ENCODE measurements at regions not wholly inside any gene's neighbourhood (a gene's known extent, or its start where the extent isn't known, plus 50 kb on each side); places are given as distances from the start of the nearest gene placed in this dataset.

GRCh38 chr6:122012578-122012977, 386.9 kb upstream of the HSF2 start:
- no peak for TF ChIP-seq GATA2 (IDR thresholded peaks at IDR 0.05; ENCODE audit: low read depth, low read length)
- TF ChIP-seq GATA3 (IDR thresholded peaks at IDR 0.05; ENCODE audit: low read depth, low read length), result no peak

GRCh38 chr6:122014961-122015360, 384.5 kb upstream of the HSF2 start:
- TF ChIP-seq GATA2 (IDR thresholded peaks at IDR 0.05; ENCODE audit: low read depth, low read length) (no peak), GATA3 (IDR thresholded peaks at IDR 0.05; ENCODE audit: low read depth, low read length) (no peak)

- TF ChIP-seq GATA2 (IDR thresholded peaks at IDR 0.05; ENCODE audit: low read depth, low read length) (no peak), GATA3 (IDR thresholded peaks at IDR 0.05; ENCODE audit: low read depth, low read length) (no peak)
Observed at GRCh38 chr6:122020588-122021264, 378.7 kb upstream of the HSF2 start.

- TF ChIP-seq GATA2 (IDR thresholded peaks at IDR 0.05; ENCODE audit: low read depth, low read length), result no peak
- TF ChIP-seq GATA3 (IDR thresholded peaks at IDR 0.05; ENCODE audit: low read depth, low read length), result no peak
Observed at GRCh38 chr6:122025104-122025503, 374.3 kb upstream of the HSF2 start.

GRCh38 chr6:122026582-122027369, 372.7 kb upstream of the HSF2 start:
- TF ChIP-seq GATA3 (IDR thresholded peaks at IDR 0.05; ENCODE audit: low read depth, low read length) (no peak), GATA2 (IDR thresholded peaks at IDR 0.05; ENCODE audit: low read depth, low read length) (no peak)

GRCh38 chr6:122028933-122029522, 370.4 kb upstream of the HSF2 start:
- TF ChIP-seq GATA3 (IDR thresholded peaks at IDR 0.05; ENCODE audit: low read depth, low read length), result no peak
- no peak for TF ChIP-seq GATA2 (IDR thresholded peaks at IDR 0.05; ENCODE audit: low read depth, low read length)

GRCh38 chr6:122033564-122034181, 365.8 kb upstream of the HSF2 start:
- TF ChIP-seq GATA2 (IDR thresholded peaks at IDR 0.05; ENCODE audit: low read depth, low read length), result no peak
- no peak for TF ChIP-seq GATA3 (IDR thresholded peaks at IDR 0.05; ENCODE audit: low read depth, low read length)

GRCh38 chr6:122035173-122035572, 364.3 kb upstream of the HSF2 start:
- TF ChIP-seq GATA2 (IDR thresholded peaks at IDR 0.05; ENCODE audit: low read depth, low read length) (no peak), GATA3 (IDR thresholded peaks at IDR 0.05; ENCODE audit: low read depth, low read length) (no peak)

GRCh38 chr6:122040261-122040660, 359.2 kb upstream of the HSF2 start:
- TF ChIP-seq GATA3 (IDR thresholded peaks at IDR 0.05; ENCODE audit: low read depth, low read length) (no peak), GATA2 (IDR thresholded peaks at IDR 0.05; ENCODE audit: low read depth, low read length) (no peak)

GRCh38 chr6:122042380-122042779, 357.1 kb upstream of the HSF2 start:
- TF ChIP-seq GATA2 (IDR thresholded peaks at IDR 0.05; ENCODE audit: low read depth, low read length), result no peak

- TF ChIP-seq GATA2 (IDR thresholded peaks at IDR 0.05; ENCODE audit: low read depth, low read length) (no peak), GATA3 (IDR thresholded peaks at IDR 0.05; ENCODE audit: low read depth, low read length) (no peak)
Observed at GRCh38 chr6:122042960-122043735, 356.3 kb upstream of the HSF2 start.

GRCh38 chr6:122048570-122048969, 350.9 kb upstream of the HSF2 start:
- no peak for TF ChIP-seq GATA2 (IDR thresholded peaks at IDR 0.05; ENCODE audit: low read depth, low read length)
- TF ChIP-seq GATA3 (IDR thresholded peaks at IDR 0.05; ENCODE audit: low read depth, low read length), result no peak

- TF ChIP-seq GATA2 (IDR thresholded peaks at IDR 0.05; ENCODE audit: low read depth, low read length), result no peak
- TF ChIP-seq GATA3 (IDR thresholded peaks at IDR 0.05; ENCODE audit: low read depth, low read length), result no peak
Observed at GRCh38 chr6:122049341-122049740, 350.1 kb upstream of the HSF2 start.

Data from SH-SY5Y (cell line).